ENCODE measurements at regions not wholly inside any gene's neighbourhood (a gene's known extent, or its start where the extent isn't known, plus 50 kb on each side); places are given as distances from the start of the nearest gene placed in this dataset.

GRCh38 chr1:228911225-228912210, 176.2 kb downstream of the RHOU start:
- no peak overlapping the region for H3K27ac ChIP-seq
- no peaks in the 10 kb centered on the region for H3K9me3 ChIP-seq
- in situ Hi-C loops (cut with MboI; ENCODE audit: low sequenced_read_pairs in 4 of 4) (no loop called here), intact Hi-C loops (cut with DNase I; ENCODE audit: low total_unique reads) (no loop called here)
- H3K4me1 ChIP-seq: no peaks in the 10 kb centered on the region
- ATAC-seq: no peak
- no peaks in the 10 kb centered on the region for H3K27me3 ChIP-seq
- no peaks in the 10 kb centered on the region for H3K36me3 ChIP-seq
- H3K4me3 ChIP-seq: no peak overlapping the region
- DNase-seq: no peak
- TF ChIP-seq CTCF (IDR thresholded peaks at IDR 0.05 in 4 of 5, conservative IDR thresholded peaks at IDR 0.05 in 1 of 5) (no peak), POLR2A (IDR thresholded peaks at IDR 0.05) (no peak)

GRCh38 chr1:228913626-228914414, 178.5 kb downstream of the RHOU start:
- intact Hi-C loops (cut with DNase I; ENCODE audit: low total_unique reads): no loop called here
- ATAC-seq (no peak), DNase-seq (no peak)
- Histone ChIP-seq H3K9me3 (no peaks in the 10 kb centered on the region), H3K4me1 (no peaks in the 10 kb centered on the region), H3K4me3 (no peak overlapping the region), H3K27me3 (no peaks in the 10 kb centered on the region), H3K36me3 (no peaks in the 10 kb centered on the region), H3K27ac (no peak overlapping the region)
- TF ChIP-seq CTCF (IDR thresholded peaks at IDR 0.05 in 4 of 5, conservative IDR thresholded peaks at IDR 0.05 in 1 of 5) (no peak), POLR2A (IDR thresholded peaks at IDR 0.05) (no peak)
- in situ Hi-C loops (cut with MboI; ENCODE audit: low sequenced_read_pairs in 4 of 4): no loop called here

GRCh38 chr1:228914700-228915099, 179.4 kb downstream of the RHOU start:
- no peaks in the 10 kb centered on the region for H3K9me3 ChIP-seq
- ATAC-seq: no peak
- intact Hi-C loops (cut with DNase I; ENCODE audit: low total_unique reads): no loop called here
- no peaks in the 10 kb centered on the region for H3K27me3 ChIP-seq
- in situ Hi-C loops (cut with MboI; ENCODE audit: low sequenced_read_pairs in 4 of 4): no loop called here
- H3K36me3 ChIP-seq: no peaks in the 10 kb centered on the region
- no peak overlapping the region for H3K27ac ChIP-seq
- no peak overlapping the region for H3K4me3 ChIP-seq
- H3K4me1 ChIP-seq: no peaks in the 10 kb centered on the region
- TF ChIP-seq POLR2A (IDR thresholded peaks at IDR 0.05): no peak
- TF ChIP-seq CTCF (IDR thresholded peaks at IDR 0.05 in 4 of 5, conservative IDR thresholded peaks at IDR 0.05 in 1 of 5): no peak
- no peak for DNase-seq

GRCh38 chr1:228917342-228917741, 182.1 kb downstream of the RHOU start:
- H3K36me3 ChIP-seq: no peaks in the 10 kb centered on the region
- H3K27ac ChIP-seq: no peak overlapping the region
- no peak for ATAC-seq
- no peak for DNase-seq
- TF ChIP-seq CTCF (IDR thresholded peaks at IDR 0.05 in 4 of 5, conservative IDR thresholded peaks at IDR 0.05 in 1 of 5): no peak
- TF ChIP-seq POLR2A (IDR thresholded peaks at IDR 0.05): no peak
- no peaks in the 10 kb centered on the region for H3K4me1 ChIP-seq
- H3K27me3 ChIP-seq: no peaks in the 10 kb centered on the region
- intact Hi-C loops (cut with DNase I; ENCODE audit: low total_unique reads): no loop called here
- H3K9me3 ChIP-seq: no peaks in the 10 kb centered on the region
- H3K4me3 ChIP-seq: no peak overlapping the region
- in situ Hi-C loops (cut with MboI; ENCODE audit: low sequenced_read_pairs in 4 of 4): no loop called here

Measured in gastrocnemius medialis (tissue), 4 donors.